SJSA1 (cell line): ENCODE measurements at regions not wholly inside any gene's neighbourhood (a gene's known extent, or its start where the extent isn't known, plus 50 kb on each side); places are given as distances from the start of the nearest gene placed in this dataset.

Source experiments
- DNase-seq, 2 experiments: peaks; one replicate each; pipeline ENCODE4 v3.0.0-alpha.2; 2015 to 2020; ENCODE audit warnings: low spot score in 2 of 2, low read depth in 1 of 2
- H3K27ac ChIP-seq: fragments of 250-450 bp; sonication (Bioruptor Pico); 2 replicates; pipeline ENCODE4 v1.5.1; 2020; ENCODE audit warnings: mild to moderate bottlenecking, moderate library complexity
- H3K27me3 ChIP-seq: fragments of 250-450 bp; sonication (Bioruptor Pico); replicated peaks from 2 replicates; pipeline ENCODE4 v1.5.1; 2020; ENCODE audit warnings: mild to moderate bottlenecking, moderate library complexity
- H3K36me3 ChIP-seq: fragments of 250-450 bp; sonication (Bioruptor Pico); 2 replicates; pipeline ENCODE4 v1.5.1; 2020; ENCODE audit warnings: mild to moderate bottlenecking
- H3K4me1 ChIP-seq: fragments of 250-450 bp; sonication (Bioruptor Pico); replicated peaks from 2 replicates; pipeline ENCODE4 v1.6.1; 2021; ENCODE audit warnings: mild to moderate bottlenecking
- H3K4me3 ChIP-seq: fragments of 250-450 bp; sonication (Bioruptor Pico); 2 replicates; pipeline ENCODE4 v1.5.1; 2020; ENCODE audit warnings: mild to moderate bottlenecking
- H3K9me3 ChIP-seq: fragments of 250-450 bp; sonication (Bioruptor Pico); replicated peaks from 2 replicates; pipeline ENCODE4 v1.5.1; 2020; ENCODE audit warnings: mild to moderate bottlenecking

DNA sequence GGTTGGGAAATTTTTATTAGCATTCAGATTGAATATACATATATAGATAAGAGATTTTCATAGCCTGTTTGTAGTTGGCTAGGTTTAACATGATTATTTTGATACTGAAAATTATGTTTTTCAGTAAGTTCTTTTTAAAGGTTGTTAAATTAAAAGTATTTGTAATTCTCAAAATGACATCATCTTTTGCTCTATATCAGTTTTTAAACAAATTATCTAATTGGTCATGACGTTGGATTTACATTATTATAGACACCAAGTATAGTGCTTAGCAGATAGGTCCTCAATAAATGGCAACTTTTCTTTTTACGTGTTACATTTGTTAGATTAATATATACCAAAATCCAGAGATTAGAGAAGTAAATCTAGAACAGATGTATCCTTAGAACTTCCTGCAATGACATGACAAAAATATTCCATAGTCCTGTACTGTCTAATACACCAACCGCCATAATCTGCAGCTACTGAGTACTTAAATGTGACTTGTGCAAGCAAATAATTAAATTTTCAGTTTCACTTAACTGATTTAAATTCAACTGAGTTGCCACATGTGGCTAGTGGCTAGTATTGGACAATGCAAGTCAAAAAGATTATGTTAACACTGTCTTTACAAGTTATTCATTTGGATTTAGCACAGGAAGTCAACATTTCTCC, 1613.1 kb upstream of the TENM3 start:
- H3K27ac ChIP-seq, result no peak overlapping the region
- no peaks in the 10 kb centered on the region for H3K9me3 ChIP-seq
- no peak for DNase-seq
- H3K4me1 ChIP-seq, result peaks cover 7% of the 10 kb centered on the region
- H3K4me3 ChIP-seq, result no peak overlapping the region
- H3K36me3 ChIP-seq, result no peaks in the 10 kb centered on the region
- peaks cover 3% of the 10 kb centered on the region; the same call in 1 of the 2 replicates for H3K27me3 ChIP-seq

DNA sequence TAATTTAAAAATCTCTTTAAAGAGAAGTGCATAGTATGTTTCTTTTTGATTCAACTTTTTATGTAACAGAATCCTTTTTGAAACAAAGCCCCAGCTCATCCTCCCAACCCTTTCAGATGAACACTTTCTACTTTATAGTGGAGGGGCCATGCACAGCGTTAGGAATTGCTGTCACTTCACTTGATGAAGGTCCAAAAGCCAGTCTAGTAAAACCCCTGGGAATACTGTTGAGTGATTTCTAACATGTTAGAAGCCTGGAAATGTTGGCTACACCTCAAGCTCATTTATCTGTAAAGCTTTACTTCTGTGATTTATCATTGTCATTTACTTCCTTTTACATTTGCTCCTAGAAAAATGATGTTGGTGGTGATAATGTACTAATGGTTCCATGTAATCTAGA, 1608.9 kb upstream of the TENM3 start:
- Histone ChIP-seq H3K27me3 (0 out of 2 replicates have a peak, but pooled peaks cover 3% of the 10 kb centered on the region), H3K27ac (no peak overlapping the region), H3K36me3 (no peaks in the 10 kb centered on the region), H3K4me1 (peaks cover 32% of the 10 kb centered on the region), H3K4me3 (no peak overlapping the region), H3K9me3 (no peaks in the 10 kb centered on the region)
- no peak for DNase-seq

DNA sequence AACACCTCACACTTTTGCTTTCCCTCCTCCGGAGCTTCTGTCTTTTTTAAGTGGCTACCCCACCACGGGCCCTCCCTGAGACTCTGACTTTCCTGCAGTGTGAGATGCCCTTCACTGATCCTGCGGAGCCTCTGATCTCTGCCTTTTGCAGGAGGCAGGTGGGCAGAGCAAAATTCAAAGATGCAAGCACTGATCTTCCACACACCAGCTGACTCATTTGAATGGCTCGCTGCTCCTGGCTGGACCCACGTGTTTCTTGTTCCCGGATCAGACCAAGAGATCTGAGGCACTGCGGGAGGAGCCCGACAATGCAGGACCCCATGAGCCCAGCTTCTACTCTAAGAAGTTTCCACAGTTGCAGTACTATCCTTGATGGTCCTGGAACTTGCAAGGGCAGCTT, 1607.9 kb upstream of the TENM3 start:
- DNase-seq, result peak; percentile 57 to 72
- Histone ChIP-seq H3K27me3 (0 out of 2 replicates have a peak, but pooled peaks cover under 1% of the 10 kb centered on the region), H3K36me3 (no peaks in the 10 kb centered on the region), H3K4me3 (no peak overlapping the region), H3K27ac (peak overlapping the region; percentile 9; the same call in 1 of the 2 replicates), H3K9me3 (no peaks in the 10 kb centered on the region), H3K4me1 (peaks cover 32% of the 10 kb centered on the region)

DNA sequence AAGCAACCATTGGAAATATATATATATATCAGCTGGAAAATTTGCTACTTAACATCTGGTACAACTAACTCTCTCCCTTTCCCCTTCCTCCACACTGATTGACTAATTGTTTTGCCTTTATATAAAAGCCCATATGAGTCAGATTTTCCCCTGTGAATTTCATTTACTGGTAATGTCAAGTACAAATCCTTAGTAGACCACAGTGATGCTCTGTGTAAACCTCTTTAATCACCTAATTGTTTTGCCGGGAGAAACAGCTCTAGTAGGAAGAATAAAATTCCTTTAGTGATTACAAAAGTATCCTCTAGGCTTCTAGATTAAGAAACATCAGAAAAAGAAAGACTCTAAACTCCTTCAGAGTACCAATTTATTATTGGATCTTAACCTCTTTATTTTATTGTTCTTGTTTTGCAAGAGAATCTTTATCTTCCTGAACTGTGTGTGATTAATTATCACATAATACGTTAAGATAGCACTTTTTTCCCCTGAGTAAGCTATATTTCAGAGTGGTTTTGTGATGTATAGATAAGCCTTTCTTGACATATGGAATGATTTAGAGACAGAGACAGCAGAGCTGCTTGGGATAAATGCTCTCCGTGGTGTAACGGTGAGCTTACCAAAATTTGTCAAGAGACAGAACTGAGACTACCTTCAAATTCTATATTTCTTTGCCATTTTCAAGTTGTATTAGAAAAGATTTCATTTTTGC, 1606.4 kb upstream of the TENM3 start:
- peak overlapping the region; percentile 47 for H3K27ac ChIP-seq
- H3K36me3 ChIP-seq, result no peaks in the 10 kb centered on the region
- DNase-seq, result peak in 1 of 2 experiments; percentile 76
- peaks cover 32% of the 10 kb centered on the region for H3K4me1 ChIP-seq
- H3K4me3 ChIP-seq, result no peak overlapping the region
- H3K9me3 ChIP-seq, result no peaks in the 10 kb centered on the region
- no peaks in the 10 kb centered on the region for H3K27me3 ChIP-seq

DNA sequence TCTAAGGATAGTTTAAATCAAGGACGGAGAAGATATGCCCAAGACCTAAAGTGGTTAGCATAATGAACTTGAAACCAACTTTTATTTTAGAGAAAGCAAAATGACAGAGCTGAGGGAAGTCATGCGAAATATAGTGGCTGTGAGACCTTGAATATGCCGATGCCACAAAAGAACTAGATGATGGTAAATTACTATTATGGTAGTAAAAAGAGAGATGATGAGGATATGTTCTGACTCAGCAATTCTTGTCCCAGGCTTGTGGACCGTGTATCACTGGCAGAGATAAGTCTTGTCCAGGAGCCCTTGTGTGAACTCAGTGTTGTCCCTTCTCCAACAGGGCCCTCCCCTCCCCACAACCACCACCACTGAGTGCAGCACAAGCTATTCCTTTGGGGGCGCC, 1605.6 kb upstream of the TENM3 start:
- Histone ChIP-seq H3K36me3 (no peaks in the 10 kb centered on the region), H3K4me1 (peaks cover 32% of the 10 kb centered on the region), H3K27me3 (no peaks in the 10 kb centered on the region), H3K4me3 (no peak overlapping the region), H3K9me3 (no peaks in the 10 kb centered on the region), H3K27ac (peak overlapping the region; percentile 47)
- DNase-seq, result no peak

DNA sequence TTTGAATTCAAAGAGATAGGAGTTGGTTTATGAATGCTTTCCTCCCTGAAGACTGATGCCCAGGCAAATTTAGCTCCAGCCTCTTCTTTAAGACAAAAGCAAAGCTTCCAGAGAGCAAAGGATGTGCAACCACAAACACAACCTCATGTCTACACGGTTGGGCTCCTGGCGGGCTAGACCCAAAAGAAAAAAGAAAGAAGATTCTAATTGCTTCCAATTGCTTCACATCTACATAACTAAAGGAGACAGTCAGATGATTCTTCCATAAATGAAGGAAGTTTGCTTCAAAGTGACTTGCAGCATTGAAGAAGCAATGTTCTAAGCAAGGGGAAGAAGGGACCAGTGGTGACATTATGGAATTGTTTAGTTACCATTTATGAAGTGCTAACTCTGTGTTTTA, 1603.0 kb upstream of the TENM3 start:
- Histone ChIP-seq H3K4me1 (peaks cover 25% of the 10 kb centered on the region), H3K4me3 (no peak overlapping the region), H3K27me3 (no peaks in the 10 kb centered on the region), H3K36me3 (no peaks in the 10 kb centered on the region), H3K27ac (no peak overlapping the region), H3K9me3 (no peaks in the 10 kb centered on the region)
- no peak for DNase-seq

DNA sequence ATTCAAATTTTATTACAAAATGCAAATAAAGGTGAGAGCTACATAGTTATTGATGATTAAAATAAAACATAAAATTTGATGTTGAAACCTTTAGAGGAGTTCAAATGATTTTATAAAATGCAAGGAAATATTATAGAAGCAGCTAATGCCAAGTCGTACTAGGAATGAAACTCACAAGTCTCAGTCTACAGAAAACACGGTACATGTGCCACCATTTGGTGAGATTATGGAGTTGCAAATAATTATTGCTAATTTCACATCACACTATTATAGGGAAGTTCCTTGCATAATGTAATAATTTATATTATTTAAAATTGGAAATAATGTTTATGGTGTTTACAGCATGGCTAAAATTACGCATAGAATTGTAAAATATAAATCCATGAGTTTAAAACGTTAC, 1601.7 kb upstream of the TENM3 start:
- no peaks in the 10 kb centered on the region for H3K9me3 ChIP-seq
- peaks cover 12% of the 10 kb centered on the region for H3K4me1 ChIP-seq
- H3K36me3 ChIP-seq, result no peaks in the 10 kb centered on the region
- H3K4me3 ChIP-seq, result no peak overlapping the region
- no peak overlapping the region for H3K27ac ChIP-seq
- 0 out of 2 replicates have a peak, but pooled peaks cover 2% of the 10 kb centered on the region for H3K27me3 ChIP-seq
- DNase-seq, result no peak

DNA sequence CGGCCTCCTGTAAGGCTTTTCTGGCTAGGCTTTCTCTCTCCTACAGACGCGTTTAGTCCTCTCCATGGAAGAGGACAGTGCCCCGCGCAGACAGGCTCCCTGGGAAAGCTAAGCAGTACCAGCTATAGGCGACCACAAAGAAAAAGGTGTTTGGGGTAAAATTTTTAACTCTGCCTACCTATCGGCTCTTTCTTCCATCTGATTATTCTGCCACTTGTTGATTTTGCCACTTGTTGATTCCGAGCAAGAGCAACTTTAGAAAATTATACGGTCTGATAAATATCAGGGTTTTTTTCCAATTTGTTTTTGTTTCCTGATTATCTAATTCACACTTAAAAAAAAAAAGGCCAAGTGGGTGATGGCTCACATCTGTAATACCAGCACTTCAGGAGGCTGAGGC, 1600.5 kb upstream of the TENM3 start:
- Histone ChIP-seq H3K4me1 (peaks cover 2% of the 10 kb centered on the region), H3K27me3 (0 out of 2 replicates have a peak, but pooled peaks cover 2% of the 10 kb centered on the region), H3K27ac (no peak overlapping the region), H3K9me3 (no peaks in the 10 kb centered on the region), H3K36me3 (no peaks in the 10 kb centered on the region), H3K4me3 (no peak overlapping the region)
- no peak for DNase-seq

DNA sequence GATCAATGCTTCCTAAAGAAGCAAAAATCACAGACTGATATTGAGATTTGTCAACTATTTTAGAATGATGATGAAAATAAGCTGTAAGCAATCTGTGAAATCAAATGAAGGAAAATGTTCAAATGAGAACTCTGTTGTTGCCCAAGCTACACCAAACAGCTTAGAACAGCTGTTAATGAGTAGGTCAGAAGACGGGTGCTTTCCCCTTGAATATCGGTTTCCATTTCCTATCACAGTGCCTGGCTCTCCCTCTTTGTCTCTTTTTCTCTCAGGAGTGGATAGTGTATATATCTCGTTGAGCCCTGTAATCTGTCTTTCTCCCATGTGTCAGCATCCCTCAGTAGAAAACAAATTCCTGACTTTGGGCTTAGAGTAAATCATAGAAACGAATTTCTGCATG, 1592.9 kb upstream of the TENM3 start:
- H3K4me3 ChIP-seq, result no peak overlapping the region
- no peaks in the 10 kb centered on the region for H3K4me1 ChIP-seq
- H3K27me3 ChIP-seq, result 0 out of 2 replicates have a peak, but pooled peaks cover 2% of the 10 kb centered on the region
- no peaks in the 10 kb centered on the region for H3K36me3 ChIP-seq
- H3K27ac ChIP-seq, result no peak overlapping the region
- no peaks in the 10 kb centered on the region for H3K9me3 ChIP-seq
- DNase-seq, result no peak

DNA sequence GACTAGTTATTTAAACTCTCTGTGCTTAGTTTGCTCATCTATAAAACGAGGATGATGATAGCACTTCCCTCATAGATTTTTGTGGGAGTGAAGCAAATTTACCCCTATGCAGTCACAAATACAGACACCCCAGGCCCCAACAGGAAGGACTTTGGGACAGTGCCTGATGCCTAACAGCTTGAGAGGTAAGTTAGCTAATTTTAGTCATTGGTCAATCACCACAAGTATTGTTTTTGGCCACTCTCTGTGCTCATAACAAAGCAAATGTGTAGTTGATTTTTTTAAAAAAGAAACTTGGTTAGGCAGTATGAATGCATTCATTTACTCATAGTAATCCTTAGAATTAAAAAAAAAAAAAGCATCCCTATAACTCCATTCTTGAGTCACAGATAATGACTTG, 1590.7 kb upstream of the TENM3 start:
- Histone ChIP-seq H3K9me3 (no peaks in the 10 kb centered on the region), H3K27ac (no peak overlapping the region), H3K4me3 (no peak overlapping the region), H3K4me1 (peaks cover 12% of the 10 kb centered on the region), H3K27me3 (no peaks in the 10 kb centered on the region), H3K36me3 (no peaks in the 10 kb centered on the region)
- DNase-seq, result no peak

DNA sequence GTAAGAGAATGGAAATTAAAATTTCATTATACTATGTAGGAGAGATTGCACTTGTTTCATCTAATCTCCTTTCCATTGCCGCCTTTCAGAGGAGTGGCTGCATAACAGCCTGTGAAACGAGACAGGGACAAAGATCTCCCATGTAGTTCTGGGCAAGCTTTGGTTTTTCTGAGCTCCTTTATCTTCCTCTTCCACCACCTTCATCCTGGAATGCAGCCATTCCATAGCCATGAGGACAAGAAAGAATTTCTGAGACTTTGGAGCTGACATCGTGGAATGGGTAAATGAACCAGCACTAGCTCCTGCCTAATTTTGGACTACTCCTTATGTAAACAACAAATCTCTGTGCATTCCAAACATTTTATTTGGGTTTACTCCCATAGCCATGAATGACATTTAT, 1587.3 kb upstream of the TENM3 start:
- Histone ChIP-seq H3K9me3 (no peaks in the 10 kb centered on the region), H3K4me1 (peaks cover 12% of the 10 kb centered on the region), H3K36me3 (no peaks in the 10 kb centered on the region), H3K27ac (no peak overlapping the region), H3K4me3 (no peak overlapping the region), H3K27me3 (no peaks in the 10 kb centered on the region)
- DNase-seq, result peak in 1 of 2 experiments; percentile 22

DNA sequence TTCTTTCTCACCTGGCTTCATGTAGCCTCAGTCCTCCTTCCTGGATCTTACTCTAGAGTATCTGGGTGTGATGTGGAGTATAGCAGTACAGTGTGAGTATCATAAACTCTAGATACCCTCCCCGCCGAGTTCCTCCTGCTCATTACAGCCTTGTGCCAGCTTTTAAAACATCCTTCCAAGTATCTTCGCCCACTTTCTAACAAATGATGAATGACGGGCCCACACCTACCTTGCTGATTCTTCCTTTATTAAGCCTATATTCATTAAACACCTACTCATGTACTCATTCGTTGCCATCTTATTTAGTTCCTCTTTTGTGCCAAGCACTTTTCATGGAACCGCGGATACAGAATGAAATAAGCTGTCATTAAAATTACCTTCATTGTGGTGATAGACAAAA, 1585.3 kb upstream of the TENM3 start:
- no peaks in the 10 kb centered on the region for H3K9me3 ChIP-seq
- H3K27ac ChIP-seq, result no peak overlapping the region
- H3K27me3 ChIP-seq, result no peaks in the 10 kb centered on the region
- H3K36me3 ChIP-seq, result no peaks in the 10 kb centered on the region
- no peak for DNase-seq
- H3K4me3 ChIP-seq, result no peak overlapping the region
- peaks cover 12% of the 10 kb centered on the region for H3K4me1 ChIP-seq

DNA sequence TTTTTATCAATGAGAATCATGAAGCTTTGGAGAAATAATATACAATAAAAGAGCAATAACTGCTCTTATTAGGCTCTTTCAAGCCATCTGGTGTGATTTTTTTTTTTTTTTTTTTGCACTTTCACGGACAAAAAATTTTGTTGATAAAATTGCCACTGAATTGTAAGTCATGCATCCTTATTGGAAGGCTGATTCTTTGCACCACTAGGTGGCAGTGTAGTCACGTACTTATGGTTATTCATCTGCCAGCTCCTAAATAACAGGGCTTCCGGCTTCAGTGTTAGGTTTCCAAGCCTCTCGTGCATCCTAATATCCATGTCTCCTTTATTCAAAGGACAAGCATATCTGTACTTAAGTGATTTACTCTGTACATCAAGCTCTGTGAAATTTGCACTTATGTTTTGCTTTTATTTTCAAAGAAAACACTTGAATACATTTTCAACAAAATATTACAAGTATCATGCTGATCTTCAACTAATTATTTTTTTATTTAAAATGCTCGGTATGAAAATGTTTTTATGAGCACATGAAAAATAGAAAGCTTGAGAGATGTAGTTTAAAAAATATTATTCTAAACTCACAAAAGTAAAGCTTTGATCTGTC, 1578.3 kb upstream of the TENM3 start:
- no peak overlapping the region for H3K27ac ChIP-seq
- no peak overlapping the region for H3K4me3 ChIP-seq
- no peaks in the 10 kb centered on the region for H3K9me3 ChIP-seq
- H3K4me1 ChIP-seq, result peaks cover 26% of the 10 kb centered on the region
- no peaks in the 10 kb centered on the region for H3K27me3 ChIP-seq
- no peaks in the 10 kb centered on the region for H3K36me3 ChIP-seq
- DNase-seq, result peak; percentile 60 to 80

DNA sequence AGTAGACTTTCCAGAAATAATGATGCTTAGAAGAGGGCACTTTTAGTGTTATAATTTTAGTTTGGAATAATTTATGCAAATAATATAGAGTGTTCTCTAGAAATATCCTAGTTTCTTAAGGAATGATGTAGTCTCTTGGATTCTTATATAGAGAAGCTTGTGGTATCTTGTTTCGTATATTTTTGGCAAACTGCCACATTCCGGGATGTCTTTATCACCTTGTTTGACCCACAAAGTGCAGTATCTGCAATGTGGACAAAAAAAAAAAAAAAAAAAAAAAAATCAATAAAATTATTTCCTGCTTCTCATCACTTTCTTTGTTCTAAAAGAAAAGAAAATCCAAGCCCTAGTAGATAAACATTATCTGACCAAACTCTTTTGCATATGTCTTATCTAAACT, 1577.7 kb upstream of the TENM3 start:
- H3K4me1 ChIP-seq, result peaks cover 28% of the 10 kb centered on the region
- H3K27me3 ChIP-seq, result no peaks in the 10 kb centered on the region
- H3K27ac ChIP-seq, result no peak overlapping the region
- H3K9me3 ChIP-seq, result no peaks in the 10 kb centered on the region
- DNase-seq, result peak in 1 of 2 experiments; percentile 6
- H3K36me3 ChIP-seq, result no peaks in the 10 kb centered on the region
- H3K4me3 ChIP-seq, result no peak overlapping the region
